HFF-Myc (cell line): ENCODE measurements at regions not wholly inside any gene's neighbourhood (a gene's known extent, or its start where the extent isn't known, plus 50 kb on each side); places are given as distances from the start of the nearest gene placed in this dataset.

Experiments
- DNase-seq: peaks from one replicate; pipeline ENCODE4 v3.0.0-alpha.2; 2011; ENCODE audit warnings: low read depth; ENCODE audit errors: extremely low read depth
- H3K4me3 ChIP-seq: replicated peaks from 2 replicates; pipeline ENCODE4 v1.5.1; 2011; ENCODE audit warnings: low read depth, mild to moderate bottlenecking, control low read depth, low read length
- CTCF ChIP-seq: IDR thresholded peaks from 2 replicates; pipeline ENCODE4 v1.5.1; 2012; ENCODE audit warnings: mild to moderate bottlenecking, low read depth, low read length, control low read depth; ENCODE audit errors: missing control alignments

GRCh38 chr17:83159204-83160049 lies 80.0 kb downstream of the METRNL start:
- DNase-seq = no peak
- no peak overlapping the region for H3K4me3 ChIP-seq
- no peak for TF ChIP-seq CTCF

GRCh38 chr17:83160443-83161297 lies 81.3 kb downstream of the METRNL start:
- no peak for TF ChIP-seq CTCF
- DNase-seq = no peak
- H3K4me3 ChIP-seq = no peak overlapping the region

GRCh38 chr17:83161298-83162034 lies 82.1 kb downstream of the METRNL start:
- no peak for TF ChIP-seq CTCF
- no peak overlapping the region for H3K4me3 ChIP-seq
- DNase-seq = peak; percentile 88

- no peak overlapping the region for H3K4me3 ChIP-seq
- DNase-seq = no peak
- no peak for TF ChIP-seq CTCF
Measured at GRCh38 chr17:83162035-83162745, 82.8 kb downstream of the METRNL start.

GRCh38 chr17:83164490-83164889 lies 85.1 kb downstream of the METRNL start:
- TF ChIP-seq CTCF = no peak
- no peak overlapping the region for H3K4me3 ChIP-seq
- DNase-seq = no peak
